ENCODE measurements at regions not wholly inside any gene's neighbourhood (a gene's known extent, or its start where the extent isn't known, plus 50 kb on each side); places are given as distances from the start of the nearest gene placed in this dataset.

DNA sequence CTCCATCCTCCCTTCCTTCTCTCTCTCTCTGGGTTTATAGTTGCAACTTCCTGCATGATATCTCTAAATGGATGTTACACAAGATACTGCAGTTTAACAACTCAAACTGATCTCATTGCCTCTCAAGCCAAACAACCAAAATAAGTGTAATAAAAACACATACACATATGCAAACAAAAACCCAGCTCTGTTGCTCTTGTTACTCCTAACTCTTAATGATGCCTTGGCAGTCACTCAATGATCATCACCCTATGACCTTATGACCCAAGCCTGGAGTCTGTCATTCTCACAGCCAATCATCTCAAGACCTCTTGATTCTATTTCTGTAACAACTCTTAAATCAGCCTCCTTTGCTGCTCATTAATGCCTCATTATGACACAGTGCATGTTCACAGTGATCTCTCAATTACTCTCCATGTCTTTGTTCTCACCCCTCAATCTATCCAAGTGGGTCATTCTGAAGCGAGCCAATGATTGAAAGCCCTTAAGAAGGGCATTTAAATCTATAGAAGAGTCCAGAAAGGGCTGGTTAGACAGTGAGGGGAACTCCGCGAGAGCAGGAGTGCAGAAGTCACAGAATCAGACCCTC lies 210.9 kb downstream of the INHBA start:
- TF ChIP-seq, protein P1, sequence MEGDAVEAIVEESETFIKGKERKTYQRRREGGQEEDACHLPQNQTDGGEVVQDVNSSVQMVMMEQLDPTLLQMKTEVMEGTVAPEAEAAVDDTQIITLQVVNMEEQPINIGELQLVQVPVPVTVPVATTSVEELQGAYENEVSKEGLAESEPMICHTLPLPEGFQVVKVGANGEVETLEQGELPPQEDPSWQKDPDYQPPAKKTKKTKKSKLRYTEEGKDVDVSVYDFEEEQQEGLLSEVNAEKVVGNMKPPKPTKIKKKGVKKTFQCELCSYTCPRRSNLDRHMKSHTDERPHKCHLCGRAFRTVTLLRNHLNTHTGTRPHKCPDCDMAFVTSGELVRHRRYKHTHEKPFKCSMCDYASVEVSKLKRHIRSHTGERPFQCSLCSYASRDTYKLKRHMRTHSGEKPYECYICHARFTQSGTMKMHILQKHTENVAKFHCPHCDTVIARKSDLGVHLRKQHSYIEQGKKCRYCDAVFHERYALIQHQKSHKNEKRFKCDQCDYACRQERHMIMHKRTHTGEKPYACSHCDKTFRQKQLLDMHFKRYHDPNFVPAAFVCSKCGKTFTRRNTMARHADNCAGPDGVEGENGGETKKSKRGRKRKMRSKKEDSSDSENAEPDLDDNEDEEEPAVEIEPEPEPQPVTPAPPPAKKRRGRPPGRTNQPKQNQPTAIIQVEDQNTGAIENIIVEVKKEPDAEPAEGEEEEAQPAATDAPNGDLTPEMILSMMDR (conservative IDR thresholded peaks at IDR 0.05 in 1 of 2, IDR thresholded peaks at IDR 0.05 in 1 of 2; ENCODE audit: extremely low read depth in 1 of 2, insufficient read depth in 1 of 2, low read depth in 1 of 2, low read length in 2 of 2), result no peak
- TF ChIP-seq EZH2 (IDR thresholded peaks at IDR 0.05; ENCODE audit: borderline replicate concordance, low read length), result no peak
